GM21526 (cell line): ENCODE measurements at regions not wholly inside any gene's neighbourhood (a gene's known extent, or its start where the extent isn't known, plus 50 kb on each side); places are given as distances from the start of the nearest gene placed in this dataset.
"Not testable (repeated sequence)": the region's sequence is repeated elsewhere in the genome, so short reads cannot be mapped to it uniquely, and the experiment has no call there.

Experiments
- ATAC-seq: cut with Tn5 transposase; IDR thresholded peaks from one replicate; pipeline ENCODE4 v1.9.1; 2021; ENCODE audit warnings: moderate library complexity; ENCODE audit not compliant: unreplicated experiment, low FRiP score

GRCh38 chr14:89700801-89701200, 253.7 kb downstream of the EFCAB11 start:
- ATAC-seq: no peak

- ATAC-seq: no peak
Measured at GRCh38 chr14:89699071-89699470, 255.5 kb downstream of the EFCAB11 start.

GRCh38 chr14:89697281-89698060, 257.1 kb downstream of the EFCAB11 start:
- ATAC-seq: no peak

- no peak for ATAC-seq
Measured at GRCh38 chr14:89695846-89696245, 258.7 kb downstream of the EFCAB11 start.

GRCh38 chr14:89690139-89690538, 264.4 kb downstream of the EFCAB11 start:
- ATAC-seq: no peak

- not testable (repeated sequence) for ATAC-seq
Measured at GRCh38 chr14:89689711-89690110, 264.8 kb downstream of the EFCAB11 start.

- ATAC-seq: no peak
Measured at GRCh38 chr14:89688507-89689211, 265.9 kb downstream of the EFCAB11 start.

GRCh38 chr14:89687129-89687528, 267.4 kb downstream of the EFCAB11 start:
- ATAC-seq: not testable (repeated sequence)

GRCh38 chr14:89684139-89684538, 267.1 kb upstream of the FOXN3 start:
- no peak for ATAC-seq

GRCh38 chr14:89681086-89682018, 264.3 kb upstream of the FOXN3 start:
- ATAC-seq: peak; percentile 78

- ATAC-seq: no peak
Measured at GRCh38 chr14:89680156-89680555, 263.1 kb upstream of the FOXN3 start.

GRCh38 chr14:89678768-89679167, 261.7 kb upstream of the FOXN3 start:
- no peak for ATAC-seq

- ATAC-seq: no peak
Measured at GRCh38 chr14:89675590-89675989, 258.6 kb upstream of the FOXN3 start.

- ATAC-seq: no peak
Measured at GRCh38 chr14:89674936-89675335, 257.9 kb upstream of the FOXN3 start.

- ATAC-seq: no peak
Measured at GRCh38 chr14:89674240-89674639, 257.2 kb upstream of the FOXN3 start.

- no peak for ATAC-seq
Measured at GRCh38 chr14:89673512-89674225, 256.6 kb upstream of the FOXN3 start.

GRCh38 chr14:89672636-89673511, 255.8 kb upstream of the FOXN3 start:
- ATAC-seq: no peak

- no peak for ATAC-seq
Measured at GRCh38 chr14:89669193-89669592, 252.2 kb upstream of the FOXN3 start.

- ATAC-seq: no peak
Measured at GRCh38 chr14:89667983-89668382, 250.9 kb upstream of the FOXN3 start.
